Tibial nerve (tissue), 4 donors: ENCODE measurements at regions not wholly inside any gene's neighbourhood (a gene's known extent, or its start where the extent isn't known, plus 50 kb on each side); places are given as distances from the start of the nearest gene placed in this dataset.
"Not testable (repeated sequence)": the region's sequence is repeated elsewhere in the genome, so short reads cannot be mapped to it uniquely, and the experiment has no call there.

Source experiments
- DNase-seq, 2 donors: peaks; one replicate each; pipeline ENCODE4 v3.0.0-alpha.2; 2019; ENCODE audit warnings: low spot score in 2 of 2
- H3K27ac ChIP-seq, 4 donors: fragments of 200-600 bp; sonication (generic) in 3 of 4; one replicate each; pipeline ENCODE4 v1.5.1; 2017 to 2019; ENCODE audit warnings: mild to moderate bottlenecking in 1 of 4
- H3K27me3 ChIP-seq, 2 donors: fragments of 200-600 bp; sonication (generic) in 1 of 2; one replicate each; pipeline versions ENCODE4 v1.5.1 to v1.6.0; 2017 to 2019
- H3K36me3 ChIP-seq, 3 donors: fragments of 200-600 bp; sonication (generic); one replicate each; pipeline ENCODE4 v1.5.1; 2018 to 2019
- H3K4me1 ChIP-seq, 4 donors: fragments of 200-600 bp; sonication (generic) in 3 of 4; one replicate each; pipeline ENCODE4 v1.5.1; 2017 to 2019
- H3K4me3 ChIP-seq, 4 donors: fragments of 200-600 bp; sonication (generic) in 3 of 4; one replicate each; pipeline ENCODE4 v1.5.1; 2017 to 2019; ENCODE audit warnings: mild to moderate bottlenecking in 1 of 4, moderate library complexity in 1 of 4
- H3K9me3 ChIP-seq, 4 donors: fragments of 200-600 bp; sonication (generic) in 3 of 4; one replicate each; pipeline ENCODE4 v1.5.1; 2017 to 2019
- CTCF ChIP-seq, 5 experiments: fragments of 200-600 bp in 3 of 5; fragments of 450-650 bp in 2 of 5; sonication (generic) in 3 of 5; IDR thresholded peaks; one replicate each; pipeline ENCODE4 v1.5.1; 2016 to 2019; ENCODE audit warnings: antibody characterized with exemption in 5 of 5, mild to moderate bottlenecking in 3 of 5, moderate library complexity in 2 of 5
- EP300 ChIP-seq, 2 donors: sonication (generic); formaldehyde crosslinking; IDR thresholded peaks; one replicate each; pipeline ENCODE4 v1.6.1; 2017; ENCODE audit warnings: antibody characterized with exemption in 2 of 2, mild to moderate bottlenecking in 1 of 2
- POLR2A ChIP-seq, 2 donors: fragments of 450-650 bp; IDR thresholded peaks; one replicate each; pipeline ENCODE4 v1.6.1; 2017; ENCODE audit warnings: antibody characterized with exemption in 2 of 2, mild to moderate bottlenecking in 2 of 2, moderate library complexity in 2 of 2
- WGBS, 2 donors: methylation state at CpG; one replicate each; pipeline ENCODE4 v1.1.5; 2018; 5-methylcytosine and 5-hydroxymethylcytosine counted together

GRCh38 chr12:131199221-131199620 is 245.5 kb downstream of the ADGRD1 start:
- TF ChIP-seq POLR2A (IDR thresholded peaks at IDR 0.05) = no peak
- 82% methylated on average over 3 of the region's 3 CpGs for WGBS, 2 donors
- DNase-seq = no peak
- no peak overlapping the region for H3K27ac ChIP-seq
- no peaks in the 10 kb centered on the region for H3K4me1 ChIP-seq
- H3K4me3 ChIP-seq = no peak overlapping the region
- no peaks in the 10 kb centered on the region for H3K36me3 ChIP-seq
- peaks cover 0 to 5% (median 0%) of the 10 kb centered on the region in 4 donors for H3K9me3 ChIP-seq
- peaks cover 0 to 2% of the 10 kb centered on the region in 2 donors for H3K27me3 ChIP-seq

DNA sequence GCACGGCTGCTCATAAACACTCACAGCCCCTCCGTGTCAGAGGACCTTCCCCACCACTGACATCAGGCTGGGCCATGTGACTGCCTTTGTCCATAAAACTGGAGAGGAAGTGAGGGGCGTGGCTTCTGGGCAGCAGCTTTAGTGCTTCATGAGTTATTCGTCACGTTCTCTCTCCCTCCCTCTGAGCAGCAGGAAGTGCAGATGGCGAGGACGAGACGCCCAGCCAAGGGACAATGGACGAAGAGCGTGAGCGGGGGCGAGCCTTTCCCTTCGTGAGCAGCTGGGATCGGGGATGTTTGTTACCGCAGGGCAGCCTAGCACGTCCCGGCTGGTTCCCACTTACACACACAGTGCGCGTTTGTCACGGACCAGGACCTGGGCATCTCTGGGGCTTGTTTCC is 248.2 kb downstream of the ADGRD1 start:
- no CpG with 5 or more reads among the region's 20 CpGs for WGBS, 2 donors
- H3K4me1 ChIP-seq, H3K27ac ChIP-seq, H3K36me3 ChIP-seq, H3K4me3 ChIP-seq, DNase-seq, H3K27me3 ChIP-seq, H3K9me3 ChIP-seq: not testable (repeated sequence)

DNA sequence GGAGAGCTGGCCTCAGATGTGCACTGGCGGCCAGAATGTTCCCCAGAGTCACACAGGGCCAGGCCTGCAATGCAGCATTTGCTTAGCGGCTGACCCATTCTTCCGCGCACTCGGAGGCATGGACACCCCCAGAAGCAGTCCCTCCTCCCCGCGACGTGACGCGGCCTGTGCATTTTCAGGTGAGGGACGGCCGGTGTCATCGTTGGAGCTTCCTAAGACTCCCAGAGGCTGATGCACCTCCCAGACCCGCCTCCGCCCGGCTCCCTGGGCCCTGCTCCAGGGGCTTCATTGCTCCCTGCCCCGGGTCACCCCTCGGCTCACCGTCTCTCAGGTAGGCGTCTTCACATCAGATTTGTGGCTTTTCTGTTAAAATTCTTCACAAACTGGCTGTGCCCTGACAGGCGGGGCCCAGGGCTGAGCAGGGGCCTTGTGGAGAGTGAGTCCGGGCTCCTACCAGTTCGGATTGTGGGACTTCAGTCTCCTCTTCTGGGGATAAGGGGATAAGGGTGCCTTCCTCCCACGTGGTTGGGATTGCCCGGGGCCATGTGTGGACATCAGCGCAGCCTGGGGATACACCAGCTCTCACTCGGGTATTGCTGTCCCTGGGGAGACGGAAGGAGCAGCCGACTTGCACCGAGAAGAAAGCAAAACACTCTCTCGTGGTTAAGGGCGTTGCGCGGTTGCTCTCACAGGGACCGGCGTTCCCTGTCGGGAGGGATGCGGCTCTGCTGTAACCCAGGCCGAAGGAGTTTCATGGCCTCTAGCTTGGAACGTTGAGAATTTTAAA is 249.1 kb downstream of the ADGRD1 start:
- no peak for DNase-seq

DNA sequence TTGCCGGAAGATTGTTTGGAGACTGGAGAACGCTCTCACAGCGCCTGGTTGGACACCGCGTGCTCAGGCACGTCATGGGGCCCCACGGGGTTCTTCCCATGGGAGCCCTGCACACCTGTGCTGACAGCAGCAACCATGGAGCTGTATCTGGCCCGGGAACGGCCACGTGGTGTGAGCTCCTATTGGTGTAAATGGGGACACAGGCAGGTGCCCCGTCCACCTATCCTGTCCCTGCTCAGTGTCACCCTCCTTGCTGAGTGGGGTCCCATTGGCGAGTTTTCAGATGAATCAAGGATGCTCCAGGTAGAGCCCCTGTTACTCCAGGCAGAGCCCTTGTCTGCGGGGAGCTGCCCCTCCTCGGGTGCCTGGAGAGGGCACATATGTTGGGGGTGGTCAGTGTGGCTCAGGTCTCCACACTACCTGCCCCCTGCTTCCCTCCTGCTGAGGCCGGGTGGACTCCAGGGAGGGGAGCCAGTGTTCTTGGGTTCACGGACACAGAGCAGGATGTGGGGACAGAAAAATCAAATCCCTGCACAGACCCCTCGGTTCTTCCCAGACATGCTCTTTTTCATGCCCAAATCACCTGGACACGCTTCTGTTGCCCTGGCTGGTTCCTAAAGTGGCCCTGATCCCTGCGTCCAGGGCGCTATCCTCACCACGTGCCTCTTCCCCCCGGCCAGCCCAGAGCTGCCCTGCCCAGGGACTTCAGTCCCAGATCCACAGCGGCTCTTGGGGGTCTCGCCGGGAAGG is 250.1 kb downstream of the ADGRD1 start:
- 89% methylated on average over 22 to 23 of the region's 25 CpGs for WGBS, 2 donors

More for the DNA sequence above, 249.1 kb downstream of the ADGRD1 start:
- Histone ChIP-seq H3K36me3 (no peaks in the 10 kb centered on the region), H3K4me1 (no peaks in the 10 kb centered on the region), H3K27me3 (peaks cover 0 to 5% of the 10 kb centered on the region in 2 donors), H3K27ac (no peak overlapping the region), H3K9me3 (peaks cover 0 to 5% (median 0%) of the 10 kb centered on the region in 4 donors), H3K4me3 (no peak overlapping the region)
- 83 to 87% methylated on average over 31 to 36 of the region's 40 CpGs for WGBS, 2 donors
- TF ChIP-seq POLR2A (IDR thresholded peaks at IDR 0.05) = no peak
- no peak for TF ChIP-seq CTCF (IDR thresholded peaks at IDR 0.05)
- TF ChIP-seq EP300 (IDR thresholded peaks at IDR 0.05) = no peak

GRCh38 chr12:131204416-131205274 is 250.9 kb downstream of the ADGRD1 start:
- no peak for DNase-seq
- H3K4me1 ChIP-seq = no peaks in the 10 kb centered on the region
- H3K4me3 ChIP-seq = no peak overlapping the region
- H3K9me3 ChIP-seq = no peaks in the 10 kb centered on the region
- H3K27ac ChIP-seq = no peak overlapping the region
- peaks cover 0 to 15% of the 10 kb centered on the region in 2 donors for H3K27me3 ChIP-seq
- WGBS, 2 donors = 74 to 77% methylated on average over 14 to 17 of the region's 17 CpGs
- no peaks in the 10 kb centered on the region for H3K36me3 ChIP-seq
- no peak for TF ChIP-seq POLR2A (IDR thresholded peaks at IDR 0.05)
- no peak for TF ChIP-seq EP300 (IDR thresholded peaks at IDR 0.05)
- TF ChIP-seq CTCF (IDR thresholded peaks at IDR 0.05) = no peak

More for the DNA sequence above, 250.1 kb downstream of the ADGRD1 start:
- TF ChIP-seq EP300 (IDR thresholded peaks at IDR 0.05) = no peak
- TF ChIP-seq POLR2A (IDR thresholded peaks at IDR 0.05) = no peak
- no peak for TF ChIP-seq CTCF (IDR thresholded peaks at IDR 0.05)
- Histone ChIP-seq H3K9me3 (no peaks in the 10 kb centered on the region), H3K36me3 (no peaks in the 10 kb centered on the region), H3K4me1 (no peaks in the 10 kb centered on the region), H3K27ac (no peak overlapping the region), H3K27me3 (peaks cover 0 to 11% of the 10 kb centered on the region in 2 donors), H3K4me3 (no peak overlapping the region)
- no peak for DNase-seq

DNA sequence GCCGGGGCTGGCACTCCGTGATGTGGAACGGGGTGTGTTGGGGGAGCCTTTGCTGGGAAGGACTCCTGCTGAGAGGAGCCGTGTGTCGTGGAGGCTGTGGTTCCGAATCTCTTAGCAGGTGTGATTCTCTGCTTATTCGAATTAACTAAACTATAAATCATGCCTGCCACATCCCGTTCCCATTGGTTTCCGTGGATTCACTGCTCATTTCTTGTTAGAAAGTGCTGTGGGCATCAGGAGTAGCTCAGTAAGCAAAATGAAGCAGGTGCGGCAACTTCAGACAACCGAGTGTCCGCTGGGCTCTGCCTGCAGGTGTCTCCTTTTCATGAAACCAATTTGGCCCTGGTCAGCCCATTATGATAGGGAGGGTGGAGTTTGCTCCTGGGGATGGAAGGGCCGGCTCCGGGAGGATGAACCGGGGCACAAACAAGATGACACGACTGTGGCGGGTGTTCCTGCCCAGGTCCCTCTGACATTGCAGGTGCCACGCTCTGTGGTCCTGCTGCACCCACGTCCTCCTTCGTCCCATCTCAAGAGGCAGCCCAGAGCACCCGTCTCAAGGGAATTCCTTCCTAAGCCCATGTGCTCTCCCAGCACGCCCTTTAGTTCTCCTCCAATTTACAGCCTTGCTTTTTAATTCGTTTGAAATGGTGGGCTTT is 251.7 kb downstream of the ADGRD1 start:
- H3K4me1 ChIP-seq, H3K27ac ChIP-seq, H3K4me3 ChIP-seq, DNase-seq, H3K36me3 ChIP-seq, H3K9me3 ChIP-seq: not testable (repeated sequence)
- 70% methylated on average over 12 to 23 of the region's 23 CpGs for WGBS, 2 donors
- H3K27me3 ChIP-seq = peaks cover 0 to 17% of the 10 kb centered on the region in 2 donors

DNA sequence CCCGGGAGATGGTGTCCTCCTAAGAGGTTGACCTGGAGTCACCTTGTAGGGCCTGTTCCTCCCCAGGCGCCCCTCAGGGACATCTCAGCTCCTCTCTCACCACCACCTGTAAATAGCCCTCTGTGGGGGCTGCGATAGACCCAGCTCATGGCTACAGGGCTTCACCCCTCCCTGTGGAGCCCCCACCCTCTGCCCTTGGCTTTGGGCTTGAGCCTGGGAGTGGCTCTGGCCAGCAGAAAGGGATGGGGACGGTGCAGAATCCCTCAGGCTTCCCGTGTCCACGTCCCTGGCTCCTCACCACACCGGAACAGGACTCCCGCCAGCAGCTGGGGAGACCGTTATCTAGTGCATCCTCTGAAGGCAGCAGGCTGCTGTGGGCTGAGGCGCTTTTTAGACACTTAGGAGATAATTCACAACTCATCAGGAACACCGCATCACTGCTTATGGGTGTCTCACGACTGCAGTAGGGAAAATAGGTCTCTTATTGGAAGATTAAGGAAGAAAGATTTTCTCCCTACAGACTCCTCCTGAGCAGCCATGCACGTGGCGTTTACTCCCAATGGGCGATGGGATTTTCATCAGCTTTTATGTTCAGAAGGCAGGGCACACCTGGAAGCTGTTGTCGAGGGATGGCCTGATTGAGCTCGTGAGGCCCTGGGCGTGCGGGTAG is 253.1 kb downstream of the ADGRD1 start:
- WGBS, 2 donors = 73 to 77% methylated on average over 12 to 16 of the region's 19 CpGs
- H3K36me3 ChIP-seq, DNase-seq, H3K27ac ChIP-seq, H3K9me3 ChIP-seq, H3K4me3 ChIP-seq, H3K4me1 ChIP-seq: not testable (repeated sequence)
- H3K27me3 ChIP-seq = peaks cover 0 to 17% of the 10 kb centered on the region in 2 donors

- 76 to 98% methylated on average over 7 to 12 of the region's 12 CpGs for WGBS, 2 donors
- not testable (repeated sequence) for DNase-seq, H3K9me3 ChIP-seq, H3K27ac ChIP-seq, H3K4me3 ChIP-seq, H3K4me1 ChIP-seq, H3K36me3 ChIP-seq
- H3K27me3 ChIP-seq = peaks cover 0 to 17% of the 10 kb centered on the region in 2 donors
Observed at GRCh38 chr12:131207300-131207660, 253.6 kb downstream of the ADGRD1 start.
